ENCODE measurements at regions not wholly inside any gene's neighbourhood (a gene's known extent, or its start where the extent isn't known, plus 50 kb on each side); places are given as distances from the start of the nearest gene placed in this dataset.
A peak's percentile ranks its signal among the peaks of the same experiment; 100 is the strongest.

DNA sequence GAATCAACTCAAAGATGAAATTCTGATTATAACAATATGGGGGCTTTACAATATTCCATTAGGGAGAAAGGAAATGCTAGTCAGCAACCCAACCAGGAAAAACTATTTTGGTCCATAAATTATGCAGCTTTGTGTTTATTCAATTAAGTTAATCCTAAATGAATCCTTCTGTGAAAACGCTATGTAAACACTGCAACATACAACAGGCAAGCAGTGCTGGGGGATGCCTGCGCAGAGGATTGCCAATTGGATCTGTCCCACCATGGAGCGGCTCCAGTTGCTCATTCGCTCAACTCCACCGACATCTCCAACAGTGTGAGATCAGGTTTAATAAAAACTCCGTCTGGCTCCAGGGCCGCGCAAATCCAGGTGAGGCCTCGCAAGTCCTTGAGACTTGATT lies 290.5 kb upstream of the VEPH1 start:
- H3K27me3 ChIP-seq: no peaks in the 10 kb centered on the region
- intact Hi-C loops (cut with DNase I): no loop called here
- no peaks in the 10 kb centered on the region for H3K36me3 ChIP-seq
- H3K27ac ChIP-seq (replicated peaks in 1 of 4): no peak overlapping the region
- DNase-seq (ENCODE audit: extremely low spot score): no peak
- no peak overlapping the region for H3K4me3 ChIP-seq
- 90% methylated on average over 9 of the region's 9 CpGs for WGBS
- H3K9me3 ChIP-seq: no peaks in the 10 kb centered on the region
- no peak for TF ChIP-seq CTCF (IDR thresholded peaks at IDR 0.05)
- TF ChIP-seq POLR2AphosphoS5 (IDR thresholded peaks at IDR 0.05): no peak
- TF ChIP-seq POLR2A (IDR thresholded peaks at IDR 0.05; ENCODE audit: low read depth): no peak
- no peak for TF ChIP-seq EP300 (IDR thresholded peaks at IDR 0.05)
- H3K4me1 ChIP-seq: peaks cover 0 to 3% (median 0%) of the 10 kb centered on the region in 4 donors

- no peaks in the 10 kb centered on the region for H3K9me3 ChIP-seq
- no peak overlapping the region for H3K27ac ChIP-seq (replicated peaks in 1 of 4)
- peaks cover 0 to 28% (median 24%) of the 10 kb centered on the region in 4 donors for H3K4me1 ChIP-seq
- H3K4me3 ChIP-seq: no peak overlapping the region
- DNase-seq (ENCODE audit: extremely low spot score): no peak
- 95% methylated on average over 1 of the region's 1 CpG for WGBS
- H3K36me3 ChIP-seq: no peaks in the 10 kb centered on the region
- intact Hi-C loops (cut with DNase I): no loop called here
- TF ChIP-seq CTCF (IDR thresholded peaks at IDR 0.05) (no peak), EP300 (IDR thresholded peaks at IDR 0.05) (no peak), POLR2A (IDR thresholded peaks at IDR 0.05; ENCODE audit: low read depth) (no peak), POLR2AphosphoS5 (IDR thresholded peaks at IDR 0.05) (no peak)
- H3K27me3 ChIP-seq: no peaks in the 10 kb centered on the region
Observed at GRCh38 chr3:157789162-157789561, 285.9 kb upstream of the VEPH1 start.

- no peak overlapping the region for H3K4me3 ChIP-seq
- DNase-seq (ENCODE audit: extremely low spot score): no peak
- peaks cover 0 to 34% (median 26%) of the 10 kb centered on the region in 4 donors for H3K4me1 ChIP-seq
- H3K36me3 ChIP-seq: no peaks in the 10 kb centered on the region
- peak overlapping the region in 1 of 4 donors; percentile 48 for H3K27ac ChIP-seq (replicated peaks in 1 of 4)
- WGBS: 54% methylated on average over 4 of the region's 4 CpGs
- H3K27me3 ChIP-seq: no peaks in the 10 kb centered on the region
- no peaks in the 10 kb centered on the region for H3K9me3 ChIP-seq
- intact Hi-C loops (cut with DNase I): no loop called here
- TF ChIP-seq EP300 (IDR thresholded peaks at IDR 0.05) (no peak), CTCF (IDR thresholded peaks at IDR 0.05) (no peak), POLR2AphosphoS5 (IDR thresholded peaks at IDR 0.05) (no peak), POLR2A (IDR thresholded peaks at IDR 0.05; ENCODE audit: low read depth) (no peak)
Observed at GRCh38 chr3:157786618-157787017, 283.4 kb upstream of the VEPH1 start.

DNA sequence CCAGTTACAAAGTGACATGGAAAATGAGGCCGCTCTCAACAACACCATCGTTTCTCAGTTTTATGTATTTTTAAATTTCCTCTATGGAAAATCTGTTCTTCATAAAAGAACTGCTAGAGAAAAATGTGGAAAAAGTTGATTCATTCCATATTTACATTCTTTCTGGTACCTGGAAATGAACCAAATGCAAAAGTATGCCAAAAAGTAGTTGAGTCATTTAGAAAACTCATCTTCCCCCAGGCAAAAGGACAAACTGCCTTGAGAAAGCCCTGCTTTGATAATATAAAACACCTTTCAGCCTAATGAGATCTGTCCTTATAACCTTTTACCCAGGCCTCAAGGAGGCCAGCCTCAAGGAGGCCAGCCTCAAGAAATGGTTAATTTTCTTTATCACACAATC lies 283.0 kb upstream of the VEPH1 start:
- intact Hi-C loops (cut with DNase I): no loop called here
- Histone ChIP-seq H3K27ac (replicated peaks in 1 of 4) (peak overlapping the region in 1 of 4 donors; percentile 48), H3K36me3 (no peaks in the 10 kb centered on the region), H3K4me3 (no peak overlapping the region), H3K9me3 (no peaks in the 10 kb centered on the region), H3K4me1 (peaks cover 0 to 38% (median 28%) of the 10 kb centered on the region in 4 donors), H3K27me3 (no peaks in the 10 kb centered on the region)
- TF ChIP-seq EP300 (IDR thresholded peaks at IDR 0.05) (no peak), POLR2AphosphoS5 (IDR thresholded peaks at IDR 0.05) (no peak), CTCF (IDR thresholded peaks at IDR 0.05) (no peak), POLR2A (IDR thresholded peaks at IDR 0.05; ENCODE audit: low read depth) (no peak)
- no peak for DNase-seq (ENCODE audit: extremely low spot score)
- 26% methylated on average over 2 of the region's 2 CpGs for WGBS
